Fibroblast of lung (primary cell): ENCODE measurements at regions not wholly inside any gene's neighbourhood (a gene's known extent, or its start where the extent isn't known, plus 50 kb on each side); places are given as distances from the start of the nearest gene placed in this dataset.

ENCODE experiments used
- DNase-seq, 2 donors: peaks; one replicate each; pipeline versions ENCODE4 v3.0.0 to v3.0.0-alpha.2; 2010; ENCODE audit warnings: low read depth in 2 of 2
- H2AFZ ChIP-seq: 2 replicates; pipeline ENCODE4 v1.5.1; 2012; ENCODE audit warnings: low read length, control low read depth, inconsistent platforms
- H3K27ac ChIP-seq: 2 replicates; pipeline ENCODE4 v1.5.1; 2011; ENCODE audit warnings: low read length, control low read depth; ENCODE audit not compliant: insufficient read depth
- H3K27me3 ChIP-seq: 2 replicates; pipeline ENCODE4 v1.5.1; 2011; ENCODE audit warnings: mild to moderate bottlenecking, low read length; ENCODE audit not compliant: control insufficient read depth, insufficient read depth
- H3K36me3 ChIP-seq: 2 replicates; pipeline ENCODE4 v1.5.1; 2011; ENCODE audit warnings: low read length; ENCODE audit not compliant: control insufficient read depth, insufficient read depth
- H3K4me1 ChIP-seq: 2 replicates; pipeline ENCODE4 v1.5.1; 2011; ENCODE audit warnings: low read length; ENCODE audit not compliant: control insufficient read depth, insufficient read depth; ENCODE audit errors: extremely low read depth
- H3K4me2 ChIP-seq: 2 replicates; pipeline ENCODE4 v1.5.1; 2011; ENCODE audit warnings: low read length, control low read depth; ENCODE audit not compliant: insufficient read depth; ENCODE audit errors: extremely low read depth
- H3K4me3 ChIP-seq, 4 experiments: fragments of 200-600 bp in 1 of 4; sonication (generic) in 1 of 4; replicated peaks in 1 of 4; 2 replicates each; pipeline ENCODE4 v1.5.1; 2011 to 2016; ENCODE audit warnings: low read length in 4 of 4, low read depth in 3 of 4, mild to moderate bottlenecking in 3 of 4, control low read depth in 2 of 4, inconsistent platforms in 1 of 4, mixed read lengths in 1 of 4; ENCODE audit not compliant: insufficient read depth in 1 of 4; ENCODE audit errors: control extremely low read depth in 1 of 4
- H3K79me2 ChIP-seq: 2 replicates; pipeline ENCODE4 v1.5.1; 2012; ENCODE audit warnings: mild to moderate bottlenecking, low read length, inconsistent platforms; ENCODE audit not compliant: control insufficient read depth, insufficient read depth
- H3K9ac ChIP-seq: 2 replicates; pipeline ENCODE4 v1.5.1; 2011; ENCODE audit warnings: mild to moderate bottlenecking, low read length, control low read depth; ENCODE audit not compliant: insufficient read depth
- H3K9me3 ChIP-seq: 2 replicates; pipeline ENCODE4 v1.5.1; 2012; ENCODE audit warnings: low read depth, low read length; ENCODE audit not compliant: control insufficient read depth, insufficient read depth
- H4K20me1 ChIP-seq: 2 replicates; pipeline ENCODE4 v1.5.1; 2011; ENCODE audit warnings: low read length; ENCODE audit not compliant: control insufficient read depth, insufficient read depth; ENCODE audit errors: extremely low read depth
- CTCF ChIP-seq, 2 donors: IDR thresholded peaks in 1 of 2; conservative IDR thresholded peaks in 1 of 2; 1 replicate in 1 of 2; 2 replicates in 1 of 2; pipeline ENCODE4 v1.5.1; 2011 to 2012; ENCODE audit warnings: low read length in 2 of 2, control low read depth in 1 of 2, inconsistent platforms in 1 of 2, low read depth in 1 of 2, mild to moderate bottlenecking in 1 of 2
- EZH2 ChIP-seq: IDR thresholded peaks from 2 replicates; pipeline ENCODE4 v1.5.1; 2012; ENCODE audit warnings: low read length, control low read depth, mild to moderate bottlenecking; ENCODE audit errors: missing control alignments

GRCh38 chr2:183347969-183348368 lies 223.7 kb downstream of the NUP35 start:
- no peaks in the 10 kb centered on the region for H3K4me1 ChIP-seq
- no peaks in the 10 kb centered on the region for H3K9me3 ChIP-seq
- DNase-seq, result no peak
- no peaks in the 10 kb centered on the region for H3K27me3 ChIP-seq
- H3K27ac ChIP-seq, result no peak overlapping the region
- no peaks in the 10 kb centered on the region for H3K79me2 ChIP-seq
- no peak for TF ChIP-seq EZH2
- TF ChIP-seq CTCF (conservative IDR thresholded peaks at IDR 0.05 in 1 of 2, IDR thresholded peaks at IDR 0.05 in 1 of 2; ENCODE audit: low read depth in 1 of 2, low read length in 2 of 2), result no peak
- no peak overlapping the region for H3K4me2 ChIP-seq
- no peak overlapping the region for H3K4me3 ChIP-seq
- H3K9ac ChIP-seq, result no peak overlapping the region
- no peak overlapping the region for H2AFZ ChIP-seq
- H3K36me3 ChIP-seq, result no peaks in the 10 kb centered on the region
- H4K20me1 ChIP-seq, result no peaks in the 10 kb centered on the region

GRCh38 chr2:183348492-183348891 lies 224.2 kb downstream of the NUP35 start:
- Histone ChIP-seq H3K79me2 (no peaks in the 10 kb centered on the region), H3K9me3 (no peaks in the 10 kb centered on the region), H3K4me3 (no peak overlapping the region), H3K4me2 (no peak overlapping the region), H3K27ac (no peak overlapping the region), H2AFZ (no peak overlapping the region), H3K27me3 (no peaks in the 10 kb centered on the region), H3K9ac (no peak overlapping the region), H3K4me1 (no peaks in the 10 kb centered on the region), H4K20me1 (no peaks in the 10 kb centered on the region), H3K36me3 (no peaks in the 10 kb centered on the region)
- DNase-seq, result no peak
- TF ChIP-seq EZH2, result no peak
- no peak for TF ChIP-seq CTCF (conservative IDR thresholded peaks at IDR 0.05 in 1 of 2, IDR thresholded peaks at IDR 0.05 in 1 of 2; ENCODE audit: low read depth in 1 of 2, low read length in 2 of 2)

GRCh38 chr2:183349091-183349490 lies 224.8 kb downstream of the NUP35 start:
- TF ChIP-seq EZH2, result no peak
- no peak for TF ChIP-seq CTCF (conservative IDR thresholded peaks at IDR 0.05 in 1 of 2, IDR thresholded peaks at IDR 0.05 in 1 of 2; ENCODE audit: low read depth in 1 of 2, low read length in 2 of 2)
- no peak overlapping the region for H3K4me2 ChIP-seq
- no peaks in the 10 kb centered on the region for H3K36me3 ChIP-seq
- no peaks in the 10 kb centered on the region for H3K79me2 ChIP-seq
- no peak overlapping the region for H3K4me3 ChIP-seq
- H3K27ac ChIP-seq, result no peak overlapping the region
- no peaks in the 10 kb centered on the region for H4K20me1 ChIP-seq
- H3K4me1 ChIP-seq, result no peaks in the 10 kb centered on the region
- H3K9ac ChIP-seq, result no peak overlapping the region
- peak in 1 of 2 donors; percentile 3 for DNase-seq
- no peaks in the 10 kb centered on the region for H3K9me3 ChIP-seq
- H3K27me3 ChIP-seq, result no peaks in the 10 kb centered on the region
- H2AFZ ChIP-seq, result no peak overlapping the region
